Islet precursor cell (in vitro differentiated cells): ENCODE measurements at regions not wholly inside any gene's neighbourhood (a gene's known extent, or its start where the extent isn't known, plus 50 kb on each side); places are given as distances from the start of the nearest gene placed in this dataset.
A peak's percentile ranks its signal among the peaks of the same experiment; 100 is the strongest.
"Not testable (repeated sequence)": the region's sequence is repeated elsewhere in the genome, so short reads cannot be mapped to it uniquely, and the experiment has no call there.

ENCODE experiments used
- DNase-seq: peaks from one replicate; pipeline ENCODE4 v3.0.0-alpha.2; 2018

DNA sequence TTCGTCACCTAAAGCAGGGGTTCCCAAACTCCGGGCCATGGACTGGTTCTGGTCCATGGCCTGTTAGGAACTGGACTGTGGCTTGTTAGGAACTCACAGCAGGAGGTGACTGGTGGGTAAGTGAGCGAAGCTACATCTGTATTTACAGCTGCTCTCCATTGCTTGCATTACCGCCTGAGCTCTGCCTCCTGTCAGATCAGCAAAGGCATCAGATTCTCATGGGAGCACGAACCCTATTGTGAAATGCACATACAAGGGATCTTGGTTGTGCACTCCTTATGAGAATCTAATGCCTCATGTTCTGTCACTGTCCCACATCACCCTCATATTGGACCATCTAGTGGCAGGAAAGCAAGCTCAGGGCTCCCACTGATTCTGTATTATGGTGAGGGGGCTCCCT, 217.0 kb downstream of the ZFP36L2 start:
- peak; percentile 14 for DNase-seq

DNA sequence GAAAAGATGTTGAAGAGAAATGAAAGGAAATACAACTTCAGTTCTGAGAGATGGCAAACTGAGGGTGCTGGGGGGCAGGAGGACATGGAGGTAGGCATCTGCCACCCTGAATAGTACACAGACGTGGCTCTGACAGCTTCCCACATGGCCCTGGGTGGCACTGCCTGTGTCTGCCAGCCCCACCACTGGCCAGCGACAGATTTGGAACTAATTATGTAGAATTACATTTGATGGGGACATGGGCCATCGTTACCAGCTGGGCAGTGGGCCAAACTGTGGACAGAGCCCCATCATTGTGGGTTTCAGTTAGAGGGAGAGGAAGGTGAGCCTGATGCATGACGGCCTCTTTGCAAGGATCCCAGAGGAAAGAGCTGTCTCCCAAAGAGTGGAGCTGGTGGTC, 216.0 kb upstream of the HAAO start:
- peak; percentile 31 for DNase-seq

DNA sequence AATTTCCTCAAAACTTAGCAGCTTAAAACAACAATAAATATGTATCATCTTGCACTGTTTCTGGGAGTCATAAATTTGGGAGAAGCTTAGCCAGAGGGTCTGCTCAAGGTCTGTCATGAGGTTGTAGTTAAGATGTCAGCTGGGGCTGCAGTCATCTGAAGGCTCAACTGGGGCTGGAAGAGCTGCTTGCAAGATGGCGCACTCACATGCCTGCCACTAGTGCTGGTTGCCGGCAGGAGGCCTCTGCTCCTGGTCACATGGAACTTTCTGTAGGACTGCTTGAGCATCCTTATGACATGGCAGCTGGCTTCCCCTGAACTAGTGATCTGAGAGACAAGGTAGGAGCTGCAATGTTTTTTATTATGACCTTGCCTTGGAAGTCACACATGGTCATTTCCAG, 215.5 kb upstream of the HAAO start:
- DNase-seq = peak; percentile 10

DNA sequence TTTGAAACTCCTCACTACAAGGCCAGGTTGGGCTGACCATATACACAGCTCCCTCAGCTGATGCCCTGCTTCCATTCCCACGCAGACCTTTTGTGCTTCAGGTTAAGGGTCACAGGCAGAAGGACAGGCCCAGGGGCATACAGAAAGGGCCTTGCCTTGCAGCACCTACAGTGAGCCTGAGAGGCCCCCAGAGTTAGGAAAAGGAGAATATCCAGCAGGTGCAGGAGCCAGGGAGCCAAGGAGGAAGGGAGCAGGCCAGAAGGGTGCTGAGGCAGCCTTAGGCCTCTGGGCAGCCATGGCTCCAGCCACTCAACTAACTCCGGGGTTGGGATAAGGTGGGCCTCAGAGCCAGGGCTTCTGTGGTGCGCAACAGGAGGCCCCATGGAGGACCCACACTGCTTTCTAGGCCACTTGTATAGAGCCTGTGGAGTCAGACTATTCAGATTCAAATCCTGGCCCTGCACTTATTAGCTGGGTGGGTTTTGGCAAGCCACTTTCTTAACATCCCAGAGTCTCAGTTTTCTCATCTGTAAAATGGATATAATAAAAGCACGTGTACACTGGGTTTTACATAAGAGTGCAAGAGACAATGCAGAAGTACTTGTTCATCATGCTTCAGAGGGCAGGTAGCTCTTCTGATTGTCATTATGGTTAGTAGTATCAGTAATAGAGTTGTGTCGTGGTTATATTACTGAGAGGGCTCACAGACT, 214.6 kb upstream of the HAAO start:
- DNase-seq = peak; percentile 41

DNA sequence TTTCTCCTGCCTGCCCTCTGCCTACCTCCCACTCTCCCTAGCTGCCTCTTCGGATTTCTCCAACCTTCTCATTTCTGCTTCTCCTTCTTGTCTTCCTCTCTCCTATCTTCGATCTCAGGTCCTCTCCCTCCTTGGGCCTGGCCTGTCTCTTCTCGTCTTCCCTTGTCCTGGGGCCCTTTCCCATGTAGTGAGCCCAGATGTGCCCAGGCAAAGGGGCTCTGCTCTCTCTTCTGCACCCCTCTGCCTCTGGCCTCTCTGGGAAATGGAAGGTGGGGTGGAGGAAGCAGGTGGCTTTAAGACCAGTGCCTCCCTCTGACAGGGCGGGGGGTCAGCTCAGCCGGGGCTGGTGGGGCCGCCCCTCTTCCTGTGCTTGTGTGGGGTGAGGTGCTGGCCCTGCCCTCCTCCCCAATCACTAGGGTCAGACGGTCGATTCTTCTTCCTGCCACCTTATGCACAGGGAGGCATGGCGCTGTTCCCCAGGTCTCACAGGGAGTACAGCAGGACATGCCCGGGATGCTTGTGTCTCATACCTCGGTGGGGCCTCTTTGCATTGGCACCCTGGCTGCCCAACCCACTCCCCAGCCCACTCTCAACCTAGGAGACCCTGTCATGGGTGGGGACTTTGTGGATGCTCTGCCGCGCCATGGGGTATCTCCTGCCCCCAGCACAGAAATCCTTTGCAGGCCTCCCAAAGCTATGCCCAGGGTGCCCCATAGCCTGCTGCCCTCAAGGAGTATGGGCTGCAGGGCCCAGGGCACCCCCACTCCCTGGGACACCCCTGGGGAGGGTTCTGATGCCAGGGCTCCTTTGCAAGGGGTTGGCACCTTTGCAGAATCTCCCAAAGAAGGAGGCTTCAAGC, 213.8 kb upstream of the HAAO start:
- peak; percentile 49 for DNase-seq

DNA sequence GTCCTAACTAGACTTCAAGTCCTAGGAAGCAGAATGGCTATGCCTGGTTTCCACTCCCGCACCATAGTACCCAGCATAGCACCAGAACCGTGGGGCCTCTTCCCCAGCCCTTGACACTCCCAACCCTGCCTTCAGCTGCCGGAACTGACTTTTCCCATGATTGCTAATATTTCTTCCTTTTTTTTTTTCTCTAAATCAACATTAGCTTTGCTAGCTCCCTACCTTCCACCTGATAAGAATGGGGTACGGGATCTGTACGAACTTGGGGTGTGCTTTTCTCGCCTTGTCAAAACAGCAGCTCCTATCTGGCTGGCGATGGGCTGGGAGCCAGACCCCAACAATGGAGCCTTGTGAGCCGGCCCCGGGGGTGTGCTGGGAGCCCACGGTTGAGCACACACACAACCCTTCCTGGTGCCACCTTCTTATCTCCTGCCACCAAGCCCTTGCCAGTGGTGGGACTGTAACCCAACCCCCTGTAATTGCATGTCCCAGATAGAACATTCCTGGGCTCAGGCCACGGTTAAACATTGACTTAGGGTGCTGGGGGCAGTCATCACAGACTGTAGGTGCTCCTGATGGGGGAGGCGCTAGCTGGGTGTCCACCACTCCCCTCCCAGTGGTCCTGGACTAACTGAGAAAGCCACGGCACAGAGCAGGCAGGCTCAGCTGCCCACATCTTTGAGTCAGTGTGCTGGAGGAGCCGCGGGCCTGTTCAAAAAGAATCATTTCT, 213.0 kb upstream of the HAAO start:
- peak; percentile 39 for DNase-seq

DNA sequence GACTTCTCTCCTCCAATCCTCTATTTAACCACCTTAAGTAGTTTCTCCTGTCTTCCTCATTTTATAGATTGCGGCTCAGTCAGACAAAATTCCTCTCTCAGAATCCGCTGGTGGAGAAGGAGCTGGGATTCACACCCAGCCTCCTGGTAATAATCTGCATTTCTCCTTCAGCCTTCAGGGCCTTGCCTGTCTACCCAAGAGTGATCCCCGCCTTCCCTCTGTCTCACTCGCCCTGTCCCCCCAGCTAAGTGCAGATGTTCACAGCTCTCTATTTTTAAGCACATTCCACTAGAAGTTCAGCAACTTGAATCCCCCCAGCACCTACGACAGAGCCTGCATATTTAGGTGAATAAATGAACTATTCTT, 212.5 kb upstream of the HAAO start:
- DNase-seq = peak; percentile 35

DNA sequence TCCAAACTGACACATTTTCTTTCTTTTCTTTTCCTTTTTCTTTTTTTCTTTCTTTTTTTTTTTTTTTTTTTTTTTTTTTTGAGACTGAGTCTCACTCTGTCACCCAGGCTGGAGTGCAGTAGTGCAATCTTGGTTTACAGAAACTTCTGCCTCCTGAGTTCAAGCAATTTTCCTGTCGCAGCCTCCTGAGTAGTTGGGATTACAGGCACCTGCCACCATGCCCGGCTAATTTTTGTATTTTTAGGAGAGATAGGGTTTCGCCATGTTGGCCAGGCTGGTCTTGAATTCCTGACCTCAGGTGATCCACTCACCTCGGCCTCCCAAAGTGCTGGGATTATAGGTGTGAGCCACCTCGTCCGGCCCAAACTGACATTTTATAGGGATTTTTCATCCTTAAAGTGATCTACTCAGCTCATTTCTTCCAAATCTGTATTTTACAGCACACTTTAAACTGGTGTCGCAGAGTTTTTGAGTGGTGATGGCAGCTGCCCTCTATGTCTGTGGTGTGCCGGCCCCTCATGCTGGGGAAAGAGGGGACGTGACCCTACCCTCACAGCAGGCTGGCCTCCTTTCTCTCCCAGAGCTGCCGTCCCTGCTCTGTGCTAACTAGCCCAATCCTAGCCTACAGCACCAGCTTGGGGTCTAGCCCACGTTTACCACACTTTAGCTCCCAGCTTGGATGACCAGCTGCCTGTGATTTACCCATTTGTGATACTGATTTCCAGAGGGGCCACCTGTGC, 211.9 kb upstream of the HAAO start:
- DNase-seq = peak; percentile 22

DNA sequence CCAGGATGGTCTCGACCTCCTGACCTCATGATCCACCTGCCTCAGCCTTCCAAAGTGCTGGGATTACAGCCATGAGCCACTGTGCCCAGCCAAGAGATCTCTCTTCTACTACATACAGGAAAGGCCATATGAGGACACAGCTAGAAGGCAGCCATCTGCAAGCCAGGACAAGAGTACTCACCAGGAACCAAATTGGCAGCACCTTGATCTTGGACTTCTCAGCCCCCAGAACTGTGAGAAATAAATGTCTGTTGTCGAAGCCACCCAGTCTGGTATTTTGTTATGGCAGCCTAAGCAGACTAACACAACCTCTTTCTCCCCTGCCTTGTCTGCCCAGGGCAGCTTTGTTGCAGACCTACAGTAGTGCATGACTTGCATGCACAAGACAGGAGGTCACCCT, 211.3 kb upstream of the HAAO start:
- DNase-seq = peak; percentile 26

DNA sequence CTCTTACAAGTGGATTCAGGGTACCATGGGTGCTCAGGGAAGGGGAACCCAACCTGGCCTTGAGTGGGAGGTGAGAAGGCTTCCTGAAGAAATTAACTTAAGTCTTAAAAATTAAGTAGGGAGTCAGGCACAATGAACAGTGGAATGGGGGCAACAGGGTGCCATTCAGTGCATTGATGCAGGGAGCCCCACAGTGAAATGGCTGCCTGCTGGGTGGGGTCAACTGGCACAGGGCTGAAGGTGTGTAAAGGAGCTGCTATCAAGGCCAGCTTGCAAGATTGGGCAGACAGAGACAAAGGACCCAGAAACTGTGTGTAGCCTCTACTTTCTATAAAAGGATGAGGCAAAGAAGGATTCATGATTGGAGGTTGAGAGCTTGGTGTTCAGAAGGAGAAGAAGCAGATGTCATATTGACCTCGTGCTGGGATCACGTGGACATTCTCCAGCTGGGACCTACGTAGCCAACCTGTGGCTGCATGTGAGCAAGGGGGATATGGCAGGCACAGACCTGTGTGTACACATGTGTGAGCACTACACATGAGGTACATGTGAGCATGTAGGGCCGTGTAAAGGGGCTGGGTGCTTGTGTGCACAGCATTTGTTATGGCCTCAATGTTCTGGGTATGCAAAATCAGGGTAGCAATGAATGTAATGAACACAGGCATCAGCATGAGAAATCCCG, 209.5 kb upstream of the HAAO start:
- peak; percentile 31 for DNase-seq

DNA sequence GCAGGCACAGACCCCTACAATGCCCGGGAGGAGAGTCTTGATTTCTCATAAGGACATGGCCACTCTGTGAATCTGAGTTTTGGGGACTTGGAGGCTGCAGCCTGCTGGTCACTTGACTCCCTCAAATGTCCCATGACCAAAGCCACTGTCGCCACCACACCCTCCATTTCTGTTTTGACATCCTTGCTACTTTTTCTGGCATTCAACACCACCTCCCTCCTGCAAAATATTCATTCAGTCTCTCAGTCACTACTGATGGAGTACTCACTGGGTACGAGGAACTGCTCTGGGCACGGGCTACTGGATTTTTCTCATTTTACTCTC, 208.6 kb upstream of the HAAO start:
- no peak for DNase-seq

DNA sequence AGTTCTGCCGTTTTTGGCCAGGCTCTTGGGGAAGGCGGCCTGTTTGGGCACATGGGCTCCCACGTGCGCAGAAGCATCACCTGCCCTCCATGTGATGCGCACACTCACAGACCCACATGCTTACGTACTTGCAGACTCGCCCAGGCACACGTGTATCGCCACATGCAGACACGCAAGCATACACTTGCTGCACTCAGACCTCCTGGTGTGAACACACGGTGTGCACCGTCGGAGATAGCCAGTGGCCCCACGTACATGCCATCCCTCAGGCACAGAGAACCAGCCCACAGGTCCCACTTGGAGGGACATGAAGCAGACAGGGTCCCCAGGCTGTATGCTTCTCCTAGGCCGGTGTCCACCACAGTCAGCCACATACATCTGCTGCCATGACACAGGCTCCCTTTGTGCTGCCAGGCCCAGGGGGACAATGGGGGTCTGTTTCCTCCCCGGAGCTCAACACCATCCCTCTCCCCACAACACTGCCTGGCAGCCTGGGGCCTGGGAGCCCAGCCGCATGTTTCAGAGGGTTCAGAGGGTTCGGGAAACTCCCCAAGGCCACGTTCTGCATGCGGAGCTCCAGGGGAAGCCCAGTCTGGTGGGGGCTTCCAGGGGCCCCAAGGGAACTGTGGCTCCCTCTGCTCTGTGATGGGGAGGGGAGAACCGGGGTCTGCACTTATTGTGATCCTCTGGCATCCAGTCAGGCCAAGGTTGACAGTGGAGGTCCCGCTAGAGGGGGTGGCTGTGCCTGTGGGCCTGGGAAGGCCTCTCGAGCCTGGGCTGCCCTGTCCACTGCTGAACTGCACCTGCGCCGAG, 208.1 kb upstream of the HAAO start:
- DNase-seq = peak; percentile 57

DNA sequence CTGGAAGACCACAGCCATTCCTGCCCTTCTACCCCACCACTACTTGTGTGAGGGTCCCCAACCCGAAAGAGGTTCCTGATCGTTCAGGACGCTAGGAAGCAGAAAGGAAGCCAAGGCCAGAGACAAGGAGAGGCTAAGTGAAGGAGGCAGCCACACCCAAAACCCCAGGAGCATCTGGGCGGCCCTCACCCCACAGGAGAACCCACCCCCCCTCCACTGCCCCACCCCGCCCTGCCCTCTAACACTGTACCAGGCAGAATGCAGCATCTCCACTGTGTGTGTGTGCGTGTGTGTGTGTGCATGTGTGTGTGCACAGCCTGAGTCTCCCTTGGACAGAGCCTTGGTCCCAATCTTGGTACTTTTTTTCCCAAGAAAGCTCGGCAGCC, 207.5 kb upstream of the HAAO start:
- DNase-seq = peak; percentile 40

DNA sequence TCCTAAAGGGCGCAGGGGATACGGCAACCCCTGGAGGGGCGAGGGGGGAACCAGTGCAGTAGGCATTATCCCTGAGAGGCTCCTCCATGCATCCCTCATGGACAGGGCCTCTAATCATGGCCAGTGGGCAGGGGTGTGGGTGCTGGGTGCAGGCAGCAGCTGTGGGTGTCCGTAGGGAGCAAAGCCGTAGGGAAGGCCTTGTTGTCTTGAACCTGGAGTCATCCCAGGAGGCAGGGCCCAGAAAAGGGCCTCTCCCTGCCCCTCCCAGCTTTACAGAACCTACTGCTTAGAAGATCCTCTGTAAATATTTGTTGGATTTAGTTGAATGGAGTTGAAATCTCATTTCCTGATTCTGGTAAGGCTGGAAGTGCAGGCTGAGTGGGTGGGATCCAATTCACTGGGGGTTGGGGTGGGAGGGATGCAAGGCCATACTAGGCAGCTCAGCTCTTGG, 207.0 kb upstream of the HAAO start:
- peak; percentile 37 for DNase-seq

DNA sequence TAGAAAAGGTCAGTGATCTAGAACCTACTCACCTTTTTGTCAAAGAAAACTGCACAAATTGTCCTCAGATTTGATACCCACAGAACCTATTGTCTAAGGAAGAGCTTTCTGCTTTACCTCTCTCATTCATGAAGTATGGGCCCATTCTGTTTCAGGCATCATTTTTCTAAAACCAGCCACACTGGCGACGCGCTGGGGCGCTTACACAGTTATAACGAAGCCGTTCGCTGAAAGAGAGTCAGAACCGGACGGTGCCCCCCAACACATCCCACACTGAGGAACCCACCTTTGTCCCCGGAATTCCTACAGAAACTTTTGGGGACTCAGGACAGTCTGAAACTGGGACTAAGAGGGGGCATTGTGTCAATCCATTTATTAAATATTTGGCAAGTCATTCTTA, 206.3 kb upstream of the HAAO start:
- peak; percentile 15 for DNase-seq

DNA sequence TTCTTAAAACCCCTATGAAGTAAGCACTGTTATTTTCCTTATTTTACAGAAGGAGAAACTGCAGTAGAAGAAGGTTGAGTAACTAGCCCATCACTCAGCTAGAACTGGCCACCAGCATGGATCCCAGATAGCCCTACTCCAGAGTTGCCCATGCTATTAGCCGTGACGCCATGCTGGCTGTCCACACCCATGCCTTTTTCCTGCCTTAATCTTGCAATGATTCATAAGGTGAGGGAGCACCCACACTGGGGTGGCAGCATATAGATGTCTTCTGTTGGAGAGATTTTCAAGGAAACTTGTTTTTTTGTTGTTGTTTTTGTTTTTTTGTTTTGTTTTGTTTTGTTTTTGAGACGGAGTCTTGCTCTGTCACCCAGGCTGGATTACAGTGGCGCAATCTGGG, 204.1 kb upstream of the HAAO start:
- DNase-seq = no peak

DNA sequence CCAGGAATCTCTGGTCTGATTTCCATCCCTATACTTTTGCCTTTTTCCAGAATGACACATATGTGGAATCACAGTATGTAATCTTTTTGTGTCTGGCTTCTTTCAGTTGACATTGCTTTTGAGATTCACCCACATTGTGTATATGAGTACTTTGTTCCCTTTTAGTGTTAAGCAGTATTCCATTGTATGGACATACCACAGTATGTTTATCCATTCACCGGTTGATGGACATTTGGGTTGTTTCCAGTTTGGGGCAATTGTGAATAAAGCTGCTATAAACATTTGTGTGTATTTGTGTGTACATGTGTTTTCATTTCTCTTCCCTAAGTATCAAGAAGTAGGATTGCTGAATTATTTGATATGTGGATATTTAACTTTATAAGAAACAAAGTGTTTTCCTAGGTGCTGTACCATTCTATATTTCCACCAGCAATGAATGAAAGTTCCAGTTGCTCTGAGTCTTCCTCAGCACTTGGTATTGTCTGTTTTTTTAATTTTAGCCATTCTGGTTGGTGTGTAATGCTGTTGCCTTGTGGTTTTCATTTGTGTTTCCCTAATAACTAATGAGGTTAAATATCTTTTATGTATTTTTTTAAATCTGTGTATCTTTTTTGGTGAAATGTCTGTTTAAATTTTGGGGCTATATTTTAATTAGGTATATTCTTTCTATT, 203.5 kb upstream of the HAAO start:
- no peak for DNase-seq

DNA sequence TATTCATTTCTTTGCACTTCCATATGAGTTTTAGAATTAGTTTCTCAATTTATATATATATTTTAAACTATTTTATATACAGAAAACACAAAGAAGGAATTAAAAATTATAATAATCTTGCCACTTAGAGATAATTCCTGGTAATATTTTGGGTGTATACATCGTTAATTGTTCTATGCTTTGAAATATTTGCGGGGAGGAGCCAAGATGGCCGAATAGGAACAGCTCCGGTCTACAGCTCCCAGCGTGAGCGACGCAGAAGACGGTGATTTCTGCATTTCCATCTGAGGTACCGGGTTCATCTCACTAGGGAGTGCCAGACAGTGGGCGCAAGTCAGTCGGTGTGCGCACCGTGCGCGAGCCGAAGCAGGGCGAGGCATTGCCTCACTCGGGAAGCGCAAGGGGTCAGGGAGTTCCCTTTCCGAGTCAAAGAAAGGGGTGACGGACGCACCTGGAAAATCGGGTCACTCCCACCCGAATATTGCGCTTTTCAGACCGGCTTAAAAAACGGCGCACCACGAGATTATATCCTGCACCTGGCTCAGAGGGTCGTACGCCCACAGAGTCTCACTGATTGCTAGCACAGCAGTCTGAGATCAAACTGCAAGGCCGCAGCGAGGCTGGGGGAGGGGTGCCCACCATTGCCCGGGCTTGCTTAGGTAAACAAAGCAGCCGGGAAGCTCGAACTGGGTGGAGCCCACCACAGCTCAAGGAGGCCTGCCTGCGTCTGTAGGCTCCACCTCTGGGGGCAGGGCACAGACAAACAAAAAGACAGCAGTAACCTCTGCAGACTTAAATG, 197.1 kb upstream of the HAAO start:
- not testable (repeated sequence) for DNase-seq

DNA sequence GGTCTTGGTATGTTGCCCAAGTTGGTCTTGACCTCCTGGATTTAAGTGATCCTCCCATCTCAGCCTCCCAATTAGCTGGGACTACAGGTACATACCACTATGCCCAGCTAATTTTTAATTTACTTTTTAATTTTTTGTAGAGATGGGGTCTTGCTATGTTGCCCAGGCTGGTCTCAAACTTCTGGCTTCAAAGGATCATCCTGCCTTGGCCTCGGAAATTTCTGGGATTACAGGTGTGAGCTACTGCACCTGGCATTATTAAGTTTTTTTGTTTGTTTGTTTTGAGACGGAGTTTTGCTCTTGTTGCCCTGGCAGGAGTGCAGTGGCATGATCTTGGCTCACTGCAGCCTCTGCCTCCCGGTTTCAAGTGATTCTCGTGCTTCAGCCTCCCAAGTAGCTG, 195.7 kb upstream of the HAAO start:
- peak; percentile 9 for DNase-seq
